HCT116 (cell line): ENCODE measurements at regions not wholly inside any gene's neighbourhood (a gene's known extent, or its start where the extent isn't known, plus 50 kb on each side); places are given as distances from the start of the nearest gene placed in this dataset.

Experiments
- ATAC-seq: fragments of 200-7000 bp; cut with Tn5 transposase; 2 replicates; pipeline ENCODE4 v1.9.1; 2020; ENCODE audit warnings: mild to moderate bottlenecking, moderate library complexity
- BruUV-seq: library from RNA; stranded (reverse); fragments of 400-500 nt; replicated peaks from 2 replicates; lab custom pipeline; 2021; lab: Mats Ljungman, UMichigan
- CTCF ChIA-PET: fragments of 300-600 bp; sonication (Branson Sonifier 250); formaldehyde crosslinking; loops from one replicate; lab custom pipeline; 2021; ENCODE audit warnings: antibody characterized with exemption; lab: Charles Lee
- POLR2A ChIA-PET: fragments of 300-600, 350-600 bp; sonication (Branson Sonifier 250); formaldehyde crosslinking; loops from one replicate; lab custom pipeline; 2021; ENCODE audit warnings: antibody characterized with exemption; lab: Charles Lee
- RAD21 ChIA-PET, 2 experiments: fragments of 300-600 bp; sonication (Branson Sonifier 250); formaldehyde crosslinking; loops; one replicate each; lab custom pipeline; 2023; ENCODE audit warnings: low total read pairs in 2 of 2; ENCODE audit not compliant: uncharacterized antibody in 2 of 2, unreplicated experiment in 2 of 2, low non-redundant PET in 1 of 2; lab: Charles Lee
- DNase-seq: peaks from one replicate; pipeline ENCODE4 v3.0.0-alpha.2; 2010; ENCODE audit warnings: low read depth, low spot score
- H2AFZ ChIP-seq: fragments of 200-600 bp; shearing (Covaris generic), sonication (generic); 2 replicates; pipeline ENCODE4 v1.6.1; 2017; ENCODE audit warnings: low read depth, mixed run types, mixed read lengths, antibody characterized with exemption, low read length; ENCODE audit not compliant: poor library complexity, severe bottlenecking
- H3K27ac ChIP-seq: 2 replicates; pipeline ENCODE4 v1.5.1; 2012; ENCODE audit warnings: low read depth, low read length
- H3K27me3 ChIP-seq: fragments of 200-600 bp; sonication (generic); 2 replicates; pipeline ENCODE4 v1.6.1; 2016; ENCODE audit warnings: mixed run types, low read length, mixed read lengths; ENCODE audit not compliant: insufficient read depth
- H3K36me3 ChIP-seq, 2 experiments: fragments of 200-500 bp in 1 of 2; fragments of 200-600 bp in 1 of 2; sonication (Bioruptor generic) in 1 of 2; sonication (generic) in 1 of 2; 2 replicates each; pipeline versions ENCODE4 v1.5.1 to v1.6.1; 2014 to 2016; ENCODE audit warnings: low read length in 2 of 2, inconsistent platforms in 1 of 2, mixed read lengths in 1 of 2, mixed run types in 1 of 2; ENCODE audit not compliant: insufficient read depth in 2 of 2, control insufficient read depth in 1 of 2
- H3K4me1 ChIP-seq, 2 experiments: fragments of 200-600 bp in 1 of 2; sonication (generic) in 1 of 2; 2 replicates each; pipeline versions ENCODE4 v1.5.1 to v1.6.1; 2012 to 2017; ENCODE audit warnings: low read length in 2 of 2, inconsistent platforms in 1 of 2, mild to moderate bottlenecking in 1 of 2, mixed read lengths in 1 of 2, mixed run types in 1 of 2, moderate library complexity in 1 of 2; ENCODE audit not compliant: insufficient read depth in 2 of 2, control insufficient read depth in 1 of 2
- H3K4me2 ChIP-seq: fragments of 200-600 bp; sonication (generic); 2 replicates; pipeline ENCODE4 v1.6.1; 2017; ENCODE audit warnings: mixed run types, low read length, mixed read lengths
- H3K4me3 ChIP-seq, 2 experiments: fragments of 200-600 bp in 1 of 2; sonication (generic) in 1 of 2; replicated peaks in 1 of 2; 2 replicates each; pipeline ENCODE4 v1.5.1; 2011 to 2016; ENCODE audit warnings: low read length in 2 of 2, control low read depth in 1 of 2, low read depth in 1 of 2, mild to moderate bottlenecking in 1 of 2, mixed read lengths in 1 of 2, mixed run types in 1 of 2
- H3K79me2 ChIP-seq: fragments of 200-600 bp; sonication (generic); 2 replicates; pipeline ENCODE4 v1.6.1; 2017; ENCODE audit warnings: mild to moderate bottlenecking, mixed run types, low read length, moderate library complexity, mixed read lengths; ENCODE audit not compliant: insufficient read depth
- H3K9ac ChIP-seq: fragments of 200-600 bp; sonication (generic); 2 replicates; pipeline ENCODE4 v1.6.1; 2016; ENCODE audit warnings: low read length, mixed read lengths
- H3K9me2 ChIP-seq: fragments of 200-600 bp; sonication (generic), shearing (Covaris generic); 2 replicates; pipeline ENCODE4 v1.6.1; 2017; ENCODE audit warnings: mixed run types, mild to moderate bottlenecking, moderate library complexity; ENCODE audit not compliant: insufficient read depth
- H3K9me3 ChIP-seq, 2 experiments: fragments of 200-500 bp in 1 of 2; fragments of 200-600 bp in 1 of 2; sonication (Bioruptor generic) in 1 of 2; sonication (generic) in 1 of 2; 2 replicates each; pipeline ENCODE4 v1.6.1; 2014 to 2017; ENCODE audit warnings: low read length in 2 of 2, mixed read lengths in 2 of 2, inconsistent platforms in 1 of 2, low read depth in 1 of 2, mild to moderate bottlenecking in 1 of 2, mixed run types in 1 of 2, moderate library complexity in 1 of 2; ENCODE audit not compliant: control insufficient read depth in 1 of 2, insufficient read depth in 1 of 2
- H4K20me1 ChIP-seq: fragments of 200-600 bp; sonication (generic), shearing (Covaris generic); 2 replicates; pipeline ENCODE4 v1.6.1; 2017; ENCODE audit warnings: mixed run types, mild to moderate bottlenecking, moderate library complexity; ENCODE audit not compliant: insufficient read depth
- CEBPB ChIP-seq: IDR thresholded peaks from 2 replicates; pipeline ENCODE4 v1.6.1; 2012; ENCODE audit warnings: low read depth
- ELF1 ChIP-seq: IDR thresholded peaks from 2 replicates; pipeline ENCODE4 v1.6.1; 2012; ENCODE audit warnings: low read depth, borderline replicate concordance
- EZH2phosphoT487 ChIP-seq: fragments of 200-600 bp; IDR thresholded peaks from 2 replicates; pipeline ENCODE4 v1.6.1; 2018; ENCODE audit warnings: antibody characterized with exemption, borderline replicate concordance
- JUND ChIP-seq: IDR thresholded peaks from 2 replicates; pipeline ENCODE4 v1.6.1; 2012
- POLR2AphosphoS5 ChIP-seq: IDR thresholded peaks from 2 replicates; pipeline ENCODE4 v1.6.1; 2011; ENCODE audit warnings: mild to moderate bottlenecking, low read depth, low read length, moderate library complexity
- SRF ChIP-seq: IDR thresholded peaks from 2 replicates; pipeline ENCODE4 v1.6.1; 2012; ENCODE audit warnings: low read depth
- TCF7L2 ChIP-seq: IDR thresholded peaks from 2 replicates; pipeline ENCODE4 v1.7.0; 2011; ENCODE audit warnings: borderline replicate concordance, inconsistent platforms; ENCODE audit not compliant: insufficient read depth, insufficient read length; ENCODE audit errors: extremely low read depth
- YY1 ChIP-seq: IDR thresholded peaks from 2 replicates; pipeline ENCODE4 v1.6.1; 2011; ENCODE audit warnings: low read length, low read depth, moderate library complexity, mild to moderate bottlenecking; ENCODE audit not compliant: insufficient replicate concordance; ENCODE audit errors: extremely low read depth
- ZFX ChIP-seq: fragments of 450-650 bp; IDR thresholded peaks from 2 replicates; pipeline ENCODE4 v1.6.1; 2017
- ZNF274 ChIP-seq: fragments of 200-500 bp; sonication (Bioruptor generic); IDR thresholded peaks from 2 replicates; pipeline ENCODE4 v1.6.1; 2014; ENCODE audit warnings: mild to moderate bottlenecking, low read depth, low read length, inconsistent platforms
- intact Hi-C: fragments of 100-400 bp; cut with micrococcal nuclease; formaldehyde crosslinking; loops from 2 replicates; pipeline ENCODE4 v1.10.0; 2022
- TF ChIP-seq, protein P1 (sequence below): IDR thresholded peaks from 2 replicates; pipeline ENCODE4 v1.6.1; 2012; ENCODE audit warnings: low read depth
- TF ChIP-seq, protein P2 (sequence below), 3 experiments: fragments of 200-600 bp in 1 of 3; sonication (generic) in 1 of 3; IDR thresholded peaks in 2 of 3; conservative IDR thresholded peaks in 1 of 3; 2 replicates each; pipeline ENCODE4 v1.5.1; 2012 to 2017; ENCODE audit warnings: low read depth in 2 of 3, low read length in 2 of 3, antibody characterized with exemption in 1 of 3, borderline replicate concordance in 1 of 3, control low read depth in 1 of 3, mild to moderate bottlenecking in 1 of 3, mixed read lengths in 1 of 3, mixed run types in 1 of 3, moderate library complexity in 1 of 3; ENCODE audit not compliant: insufficient read depth in 1 of 3
- TF ChIP-seq, protein P3 (sequence below): IDR thresholded peaks from 2 replicates; pipeline ENCODE4 v1.6.1; 2012
- TF ChIP-seq, protein P4 (sequence below): IDR thresholded peaks from 2 replicates; pipeline ENCODE4 v1.6.1; 2011; ENCODE audit warnings: mild to moderate bottlenecking, low read length, moderate library complexity; ENCODE audit not compliant: insufficient replicate concordance; ENCODE audit errors: extremely low read depth

DNA sequence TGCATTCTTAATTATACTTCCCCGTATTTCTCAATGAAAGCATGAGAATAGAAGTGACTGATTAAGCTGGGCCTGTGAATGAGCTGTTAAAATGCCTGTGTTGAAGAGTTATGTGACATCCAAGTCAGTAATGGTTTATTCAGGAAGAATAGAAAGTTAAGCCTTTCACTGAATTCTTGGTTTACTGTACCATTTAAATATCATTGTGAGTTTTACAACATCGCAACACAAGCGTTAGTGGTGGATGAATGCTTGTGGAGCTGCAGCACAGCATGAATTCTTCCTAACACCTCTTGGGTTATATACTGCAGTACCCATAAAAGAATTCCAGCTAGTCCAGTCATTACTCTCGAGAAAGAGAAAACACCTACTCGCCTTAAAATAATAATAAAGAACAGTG is 257.8 kb downstream of the JRKL start:
- BruUV-seq, result no TSS peak
- CTCF ChIA-PET, result no interaction called here

More for the DNA sequence above, 257.8 kb downstream of the JRKL start:
- no peaks in the 10 kb centered on the region for H3K9me2 ChIP-seq
- H3K27ac ChIP-seq, result no peak overlapping the region
- no peaks in the 10 kb centered on the region; a peak in 1 of 4 replicates for H3K9me3 ChIP-seq
- H3K79me2 ChIP-seq, result no peaks in the 10 kb centered on the region
- no peak overlapping the region for H3K4me3 ChIP-seq
- ATAC-seq, result no peak
- intact Hi-C loops, result no loop called here
- no peak overlapping the region for H3K9ac ChIP-seq
- no peaks in the 10 kb centered on the region for H3K36me3 ChIP-seq
- H2AFZ ChIP-seq, result no peak overlapping the region
- DNase-seq, result no peak
- ChIA-PET POLR2A (no interaction called here), RAD21 (no interaction called here)
- H3K4me1 ChIP-seq, result no peaks in the 10 kb centered on the region
- no peak overlapping the region for H3K4me2 ChIP-seq
- H3K27me3 ChIP-seq, result no peaks in the 10 kb centered on the region
- TF ChIP-seq, protein P1, sequence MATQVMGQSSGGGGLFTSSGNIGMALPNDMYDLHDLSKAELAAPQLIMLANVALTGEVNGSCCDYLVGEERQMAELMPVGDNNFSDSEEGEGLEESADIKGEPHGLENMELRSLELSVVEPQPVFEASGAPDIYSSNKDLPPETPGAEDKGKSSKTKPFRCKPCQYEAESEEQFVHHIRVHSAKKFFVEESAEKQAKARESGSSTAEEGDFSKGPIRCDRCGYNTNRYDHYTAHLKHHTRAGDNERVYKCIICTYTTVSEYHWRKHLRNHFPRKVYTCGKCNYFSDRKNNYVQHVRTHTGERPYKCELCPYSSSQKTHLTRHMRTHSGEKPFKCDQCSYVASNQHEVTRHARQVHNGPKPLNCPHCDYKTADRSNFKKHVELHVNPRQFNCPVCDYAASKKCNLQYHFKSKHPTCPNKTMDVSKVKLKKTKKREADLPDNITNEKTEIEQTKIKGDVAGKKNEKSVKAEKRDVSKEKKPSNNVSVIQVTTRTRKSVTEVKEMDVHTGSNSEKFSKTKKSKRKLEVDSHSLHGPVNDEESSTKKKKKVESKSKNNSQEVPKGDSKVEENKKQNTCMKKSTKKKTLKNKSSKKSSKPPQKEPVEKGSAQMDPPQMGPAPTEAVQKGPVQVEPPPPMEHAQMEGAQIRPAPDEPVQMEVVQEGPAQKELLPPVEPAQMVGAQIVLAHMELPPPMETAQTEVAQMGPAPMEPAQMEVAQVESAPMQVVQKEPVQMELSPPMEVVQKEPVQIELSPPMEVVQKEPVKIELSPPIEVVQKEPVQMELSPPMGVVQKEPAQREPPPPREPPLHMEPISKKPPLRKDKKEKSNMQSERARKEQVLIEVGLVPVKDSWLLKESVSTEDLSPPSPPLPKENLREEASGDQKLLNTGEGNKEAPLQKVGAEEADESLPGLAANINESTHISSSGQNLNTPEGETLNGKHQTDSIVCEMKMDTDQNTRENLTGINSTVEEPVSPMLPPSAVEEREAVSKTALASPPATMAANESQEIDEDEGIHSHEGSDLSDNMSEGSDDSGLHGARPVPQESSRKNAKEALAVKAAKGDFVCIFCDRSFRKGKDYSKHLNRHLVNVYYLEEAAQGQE, result no peak
- TF ChIP-seq ELF1, result no peak
- no peak for TF ChIP-seq ZNF274
- no peak for TF ChIP-seq CEBPB
- TF ChIP-seq YY1, result no peak
- TF ChIP-seq TCF7L2, result no peak
- TF ChIP-seq ZFX, result no peak
- no peak for TF ChIP-seq EZH2phosphoT487
- TF ChIP-seq, protein P2, sequence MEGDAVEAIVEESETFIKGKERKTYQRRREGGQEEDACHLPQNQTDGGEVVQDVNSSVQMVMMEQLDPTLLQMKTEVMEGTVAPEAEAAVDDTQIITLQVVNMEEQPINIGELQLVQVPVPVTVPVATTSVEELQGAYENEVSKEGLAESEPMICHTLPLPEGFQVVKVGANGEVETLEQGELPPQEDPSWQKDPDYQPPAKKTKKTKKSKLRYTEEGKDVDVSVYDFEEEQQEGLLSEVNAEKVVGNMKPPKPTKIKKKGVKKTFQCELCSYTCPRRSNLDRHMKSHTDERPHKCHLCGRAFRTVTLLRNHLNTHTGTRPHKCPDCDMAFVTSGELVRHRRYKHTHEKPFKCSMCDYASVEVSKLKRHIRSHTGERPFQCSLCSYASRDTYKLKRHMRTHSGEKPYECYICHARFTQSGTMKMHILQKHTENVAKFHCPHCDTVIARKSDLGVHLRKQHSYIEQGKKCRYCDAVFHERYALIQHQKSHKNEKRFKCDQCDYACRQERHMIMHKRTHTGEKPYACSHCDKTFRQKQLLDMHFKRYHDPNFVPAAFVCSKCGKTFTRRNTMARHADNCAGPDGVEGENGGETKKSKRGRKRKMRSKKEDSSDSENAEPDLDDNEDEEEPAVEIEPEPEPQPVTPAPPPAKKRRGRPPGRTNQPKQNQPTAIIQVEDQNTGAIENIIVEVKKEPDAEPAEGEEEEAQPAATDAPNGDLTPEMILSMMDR (IDR thresholded peaks at IDR 0.05 in 2 of 3, conservative IDR thresholded peaks at IDR 0.05 in 1 of 3; ENCODE audit: borderline replicate concordance in 1 of 3, insufficient read depth in 1 of 3, low read depth in 2 of 3, low read length in 2 of 3), result no peak
- TF ChIP-seq, protein P3, sequence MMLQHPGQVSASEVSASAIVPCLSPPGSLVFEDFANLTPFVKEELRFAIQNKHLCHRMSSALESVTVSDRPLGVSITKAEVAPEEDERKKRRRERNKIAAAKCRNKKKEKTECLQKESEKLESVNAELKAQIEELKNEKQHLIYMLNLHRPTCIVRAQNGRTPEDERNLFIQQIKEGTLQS, result no peak
- no peak for TF ChIP-seq JUND
- TF ChIP-seq, protein P4, sequence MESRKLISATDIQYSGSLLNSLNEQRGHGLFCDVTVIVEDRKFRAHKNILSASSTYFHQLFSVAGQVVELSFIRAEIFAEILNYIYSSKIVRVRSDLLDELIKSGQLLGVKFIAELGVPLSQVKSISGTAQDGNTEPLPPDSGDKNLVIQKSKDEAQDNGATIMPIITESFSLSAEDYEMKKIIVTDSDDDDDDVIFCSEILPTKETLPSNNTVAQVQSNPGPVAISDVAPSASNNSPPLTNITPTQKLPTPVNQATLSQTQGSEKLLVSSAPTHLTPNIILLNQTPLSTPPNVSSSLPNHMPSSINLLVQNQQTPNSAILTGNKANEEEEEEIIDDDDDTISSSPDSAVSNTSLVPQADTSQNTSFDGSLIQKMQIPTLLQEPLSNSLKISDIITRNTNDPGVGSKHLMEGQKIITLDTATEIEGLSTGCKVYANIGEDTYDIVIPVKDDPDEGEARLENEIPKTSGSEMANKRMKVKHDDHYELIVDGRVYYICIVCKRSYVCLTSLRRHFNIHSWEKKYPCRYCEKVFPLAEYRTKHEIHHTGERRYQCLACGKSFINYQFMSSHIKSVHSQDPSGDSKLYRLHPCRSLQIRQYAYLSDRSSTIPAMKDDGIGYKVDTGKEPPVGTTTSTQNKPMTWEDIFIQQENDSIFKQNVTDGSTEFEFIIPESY, result no peak
- TF ChIP-seq SRF, result no peak
- no peak for TF ChIP-seq POLR2AphosphoS5
- TF ChIP-seq, all 23 proteins: peak for 0
- H4K20me1 ChIP-seq, result no peaks in the 10 kb centered on the region
